CD4-positive, alpha-beta T cell (primary cell): ENCODE measurements at regions not wholly inside any gene's neighbourhood (a gene's known extent, or its start where the extent isn't known, plus 50 kb on each side); places are given as distances from the start of the nearest gene placed in this dataset.
"Not testable (repeated sequence)": the region's sequence is repeated elsewhere in the genome, so short reads cannot be mapped to it uniquely, and the experiment has no call there.

Experiments used
- ATAC-seq: fragments of 200-7000 bp; cut with Tn5 transposase; one replicate; pipeline ENCODE4 v1.10.0; 2022; ENCODE audit warnings: mild to moderate bottlenecking; ENCODE audit not compliant: poor library complexity
- CTCF ChIA-PET: fragments of 350-600 bp; sonication (Branson Sonifier 250); formaldehyde crosslinking; loops from one replicate; lab custom pipeline; 2021; ENCODE audit warnings: antibody characterized with exemption, inconsistent platforms; lab: Charles Lee
- POLR2A ChIA-PET: fragments of 350-600 bp; sonication (Branson Sonifier 250); formaldehyde crosslinking; loops from one replicate; lab custom pipeline; 2021; ENCODE audit warnings: antibody characterized with exemption, inconsistent platforms; lab: Charles Lee
- DNase-seq, 14 experiments: peaks; one replicate each; pipeline ENCODE4 v3.0.0-alpha.2; 2013 to 2020; ENCODE audit warnings: mixed read lengths in 2 of 14
- H3K27ac ChIP-seq, 2 donors: one replicate each; pipeline versions ENCODE4 v1.5.1 to v1.7.0; 2013; ENCODE audit warnings: low read length in 2 of 2, low read depth in 1 of 2, mild to moderate bottlenecking in 1 of 2
- H3K27me3 ChIP-seq, 2 experiments: 1 replicate in 1 of 2; 2 replicates in 1 of 2; pipeline versions ENCODE4 v1.6.1 to v1.7.0; 2013; ENCODE audit warnings: low read length in 2 of 2, control low read depth in 1 of 2, mild to moderate bottlenecking in 1 of 2, moderate library complexity in 1 of 2; ENCODE audit not compliant: insufficient read depth in 2 of 2, control insufficient read depth in 1 of 2
- H3K36me3 ChIP-seq: one replicate; pipeline ENCODE4 v1.6.1; 2013; ENCODE audit warnings: low read length, control low read depth; ENCODE audit not compliant: insufficient read depth
- H3K4me1 ChIP-seq: one replicate; pipeline ENCODE4 v1.6.1; 2013; ENCODE audit warnings: low read length, control low read depth; ENCODE audit not compliant: insufficient read depth
- H3K4me3 ChIP-seq: one replicate; pipeline ENCODE4 v1.5.1; 2013; ENCODE audit warnings: mild to moderate bottlenecking, low read length, moderate library complexity
- H3K9me3 ChIP-seq, 2 experiments: 1 replicate in 1 of 2; 2 replicates in 1 of 2; pipeline versions ENCODE4 v1.6.1 to v1.7.0; 2013; ENCODE audit warnings: low read length in 2 of 2, mild to moderate bottlenecking in 2 of 2, control low read depth in 1 of 2, moderate library complexity in 1 of 2; ENCODE audit not compliant: control insufficient read depth in 1 of 2, insufficient read depth in 1 of 2
- H3K27ac Mint-ChIP-seq: one replicate; pipeline ENCODE4 v1.8.0; 2020; ENCODE audit warnings: mixed read lengths
- H3K27me3 Mint-ChIP-seq: one replicate; pipeline ENCODE4 v1.8.0; 2021; ENCODE audit warnings: mixed read lengths
- H3K36me3 Mint-ChIP-seq: one replicate; pipeline ENCODE4 v1.8.0; 2021; ENCODE audit warnings: low read depth, mixed read lengths
- H3K4me1 Mint-ChIP-seq: one replicate; pipeline ENCODE4 v1.8.0; 2021; ENCODE audit warnings: low read depth, mixed read lengths
- H3K4me3 Mint-ChIP-seq: one replicate; pipeline ENCODE4 v1.8.0; 2020; ENCODE audit warnings: mild to moderate bottlenecking, mixed read lengths
- H3K9me3 Mint-ChIP-seq: one replicate; pipeline ENCODE4 v1.8.0; 2020; ENCODE audit warnings: mixed read lengths
- intact Hi-C, 2 experiments: fragments of 100-400 bp; cut with DNase I in 1 of 2; cut with micrococcal nuclease in 1 of 2; formaldehyde crosslinking; loops; one replicate each; pipeline versions ENCODE4 v1.15.1 to v1.9.0; 2023 to 2025; cut with DNase I, micrococcal nuclease
- TF ChIP-seq, protein P1 (sequence below): fragments of 200-600 bp; IDR thresholded peaks from one replicate; pipeline ENCODE4 v1.8.0; 2022; ENCODE audit warnings: antibody characterized with exemption, mild to moderate bottlenecking

- no peak overlapping the region for H3K4me3 ChIP-seq
- Mint-ChIP-seq H3K36me3 (peaks cover 4% of the 10 kb centered on the region), H3K9me3 (no peaks in the 10 kb centered on the region), H3K27ac (no peak overlapping the region), H3K4me1 (peaks cover 15% of the 10 kb centered on the region), H3K4me3 (no peak overlapping the region), H3K27me3 (peaks cover 43% of the 10 kb centered on the region)
- TF ChIP-seq, protein P1, sequence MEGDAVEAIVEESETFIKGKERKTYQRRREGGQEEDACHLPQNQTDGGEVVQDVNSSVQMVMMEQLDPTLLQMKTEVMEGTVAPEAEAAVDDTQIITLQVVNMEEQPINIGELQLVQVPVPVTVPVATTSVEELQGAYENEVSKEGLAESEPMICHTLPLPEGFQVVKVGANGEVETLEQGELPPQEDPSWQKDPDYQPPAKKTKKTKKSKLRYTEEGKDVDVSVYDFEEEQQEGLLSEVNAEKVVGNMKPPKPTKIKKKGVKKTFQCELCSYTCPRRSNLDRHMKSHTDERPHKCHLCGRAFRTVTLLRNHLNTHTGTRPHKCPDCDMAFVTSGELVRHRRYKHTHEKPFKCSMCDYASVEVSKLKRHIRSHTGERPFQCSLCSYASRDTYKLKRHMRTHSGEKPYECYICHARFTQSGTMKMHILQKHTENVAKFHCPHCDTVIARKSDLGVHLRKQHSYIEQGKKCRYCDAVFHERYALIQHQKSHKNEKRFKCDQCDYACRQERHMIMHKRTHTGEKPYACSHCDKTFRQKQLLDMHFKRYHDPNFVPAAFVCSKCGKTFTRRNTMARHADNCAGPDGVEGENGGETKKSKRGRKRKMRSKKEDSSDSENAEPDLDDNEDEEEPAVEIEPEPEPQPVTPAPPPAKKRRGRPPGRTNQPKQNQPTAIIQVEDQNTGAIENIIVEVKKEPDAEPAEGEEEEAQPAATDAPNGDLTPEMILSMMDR: no peak
- DNase-seq (no peak), ATAC-seq (no peak)
- no peak overlapping the region for H3K27ac ChIP-seq
- intact Hi-C loops: no loop called here
- H3K4me1 ChIP-seq: peaks cover 16% of the 10 kb centered on the region
- ChIA-PET CTCF (interaction anchor here (1.8 kb wide), 1 partner anchor 51 kb away, joined by 4 read pairs; no protein-coding TSS in a partner anchor), POLR2A (interaction anchor here (2.6 kb wide), 1 partner anchor 11 kb away, joined by 18 read pairs; no protein-coding TSS in a partner anchor)
- H3K9me3 ChIP-seq: peaks cover 0 to 17% of the 10 kb centered on the region in 2 experiments
- peaks cover 27 to 29% of the 10 kb centered on the region in 2 experiments for H3K27me3 ChIP-seq
- no peaks in the 10 kb centered on the region for H3K36me3 ChIP-seq
These were observed 121.0 kb downstream of the KCNRG start for GRCh38 chr13:50136226-50136625.

DNA sequence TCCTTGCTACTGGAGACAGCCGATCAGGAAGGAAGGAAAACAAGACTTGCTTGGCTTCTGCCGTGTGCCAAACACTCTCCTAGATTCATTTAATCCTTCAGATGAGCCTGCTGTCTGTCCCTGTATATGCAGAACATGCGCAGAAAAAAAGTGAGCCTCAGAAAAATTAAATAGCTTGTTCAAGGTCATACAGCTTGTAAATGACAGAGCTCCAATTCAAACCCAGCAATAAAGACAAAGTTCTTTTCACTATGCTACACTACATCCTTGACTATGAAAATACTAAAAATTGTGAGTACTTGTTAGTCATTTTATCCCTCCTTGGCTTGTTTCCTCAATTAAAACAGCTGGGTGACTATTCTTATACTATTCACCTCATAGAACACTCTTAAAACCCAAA is 121.4 kb downstream of the KCNRG start:
- H3K27ac Mint-ChIP-seq: no peak overlapping the region

GRCh38 chr13:50139435-50139934 is 124.2 kb downstream of the KCNRG start:
- H3K4me1 ChIP-seq, H3K27me3 ChIP-seq, H3K4me1 Mint-ChIP-seq, H3K27ac Mint-ChIP-seq, DNase-seq, H3K9me3 ChIP-seq, H3K27ac ChIP-seq, H3K36me3 ChIP-seq, ATAC-seq, H3K4me3 Mint-ChIP-seq, POLR2A ChIA-PET, intact Hi-C loops, H3K9me3 Mint-ChIP-seq, CTCF ChIA-PET, H3K4me3 ChIP-seq, H3K36me3 Mint-ChIP-seq: not testable (repeated sequence)
- peaks cover 13% of the 10 kb centered on the region for H3K27me3 Mint-ChIP-seq

More for the DNA sequence above, 121.4 kb downstream of the KCNRG start:
- peaks cover 39% of the 10 kb centered on the region for H3K27me3 Mint-ChIP-seq
- no peaks in the 10 kb centered on the region for H3K9me3 Mint-ChIP-seq
- ATAC-seq (no peak), DNase-seq (no peak)
- CTCF ChIA-PET: interaction anchor here (1.8 kb wide), 1 partner anchor 52 kb away, joined by 4 read pairs; no protein-coding TSS in a partner anchor
- Histone ChIP-seq H3K9me3 (peaks cover 0 to 17% of the 10 kb centered on the region in 2 experiments), H3K4me3 (no peak overlapping the region), H3K4me1 (peaks cover 14% of the 10 kb centered on the region), H3K27me3 (peaks cover 24 to 25% of the 10 kb centered on the region in 2 experiments), H3K27ac (no peak overlapping the region), H3K36me3 (no peaks in the 10 kb centered on the region)
- POLR2A ChIA-PET: interaction anchor here (2.6 kb wide), 1 partner anchor 11 kb away, joined by 18 read pairs; no protein-coding TSS in a partner anchor
- peaks cover 4% of the 10 kb centered on the region for H3K36me3 Mint-ChIP-seq
- H3K4me1 Mint-ChIP-seq: peaks cover 12% of the 10 kb centered on the region
- TF ChIP-seq, protein P1: no peak
- H3K4me3 Mint-ChIP-seq: no peak overlapping the region
- intact Hi-C loops: no loop called here

GRCh38 chr13:50140153-50140552 is 124.9 kb downstream of the KCNRG start:
- H3K27ac ChIP-seq: no peak overlapping the region
- TF ChIP-seq, protein P1: no peak
- intact Hi-C loops: no loop called here
- ChIA-PET POLR2A (no interaction called here), CTCF (no interaction called here)
- no peaks in the 10 kb centered on the region for H3K9me3 ChIP-seq
- no peak overlapping the region for H3K4me3 Mint-ChIP-seq
- no peaks in the 10 kb centered on the region for H3K4me1 ChIP-seq
- H3K27ac Mint-ChIP-seq: no peak overlapping the region
- H3K27me3 Mint-ChIP-seq: peaks cover 6% of the 10 kb centered on the region
- H3K36me3 ChIP-seq: no peaks in the 10 kb centered on the region
- H3K36me3 Mint-ChIP-seq: no peaks in the 10 kb centered on the region
- no peaks in the 10 kb centered on the region for H3K27me3 ChIP-seq
- no peaks in the 10 kb centered on the region for H3K9me3 Mint-ChIP-seq
- ATAC-seq (no peak), DNase-seq (no peak)
- no peaks in the 10 kb centered on the region for H3K4me1 Mint-ChIP-seq
- H3K4me3 ChIP-seq: no peak overlapping the region
